Prostate gland (tissue), 2 donors: ENCODE measurements at regions not wholly inside any gene's neighbourhood (a gene's known extent, or its start where the extent isn't known, plus 50 kb on each side); places are given as distances from the start of the nearest gene placed in this dataset.

Experiments
- DNase-seq: peaks from one replicate; pipeline ENCODE4 v3.0.0-alpha.2; 2019; ENCODE audit warnings: low spot score
- H3K27ac ChIP-seq, 2 donors: fragments of 200-600 bp; sonication (generic); 2 replicates each; pipeline ENCODE4 v1.5.1; 2017 to 2019
- H3K27me3 ChIP-seq: fragments of 200-600 bp; sonication (generic); replicated peaks from 2 replicates; pipeline ENCODE4 v1.5.1; 2019; ENCODE audit not compliant: insufficient read depth
- H3K36me3 ChIP-seq, 2 donors: fragments of 200-600 bp; sonication (generic); 1 replicate in 1 of 2; 2 replicates in 1 of 2; pipeline versions ENCODE4 v1.5.1 to v1.8.1; 2017 to 2019
- H3K4me1 ChIP-seq: fragments of 200-600 bp; sonication (generic); replicated peaks from 2 replicates; pipeline ENCODE4 v1.5.1; 2019
- H3K4me3 ChIP-seq, 2 donors: fragments of 200-600 bp; sonication (generic); 2 replicates each; pipeline ENCODE4 v1.5.1; 2017 to 2019
- H3K9me3 ChIP-seq: fragments of 200-600 bp; sonication (generic); 2 replicates; pipeline ENCODE4 v1.5.1; 2017
- CTCF ChIP-seq, 4 experiments: fragments of 200-600 bp in 2 of 4; fragments of 450-650 bp in 2 of 4; sonication (generic) in 2 of 4; IDR thresholded peaks; 1 replicate in 3 of 4; 2 replicates in 1 of 4; pipeline ENCODE4 v1.5.1; 2016 to 2019; ENCODE audit warnings: antibody characterized with exemption in 4 of 4, mild to moderate bottlenecking in 2 of 4, moderate library complexity in 2 of 4
- POLR2A ChIP-seq: fragments of 450-650 bp; IDR thresholded peaks from one replicate; pipeline ENCODE4 v1.6.1; 2016; ENCODE audit warnings: antibody characterized with exemption, mild to moderate bottlenecking
- POLR2AphosphoS5 ChIP-seq: sonication (generic); formaldehyde crosslinking; IDR thresholded peaks from one replicate; pipeline ENCODE4 v1.6.1; 2017; ENCODE audit warnings: antibody characterized with exemption
- WGBS: methylation state at CpG from one replicate; pipeline ENCODE4 v1.1.5; 2018; 5-methylcytosine and 5-hydroxymethylcytosine counted together
- intact Hi-C: fragments of 100-400 bp; cut with DNase I; formaldehyde crosslinking; loops from one replicate; pipeline ENCODE4 v1.14.2; 2022

- H3K4me1 ChIP-seq: peaks cover 20% of the 10 kb centered on the region
- TF ChIP-seq POLR2AphosphoS5: no peak
- no peak for TF ChIP-seq POLR2A
- TF ChIP-seq CTCF (IDR thresholded peaks at IDR 0.05): no peak
- no peak for DNase-seq
- H3K4me3 ChIP-seq: no peak overlapping the region
- no peaks in the 10 kb centered on the region for H3K36me3 ChIP-seq
- H3K27ac ChIP-seq: no peak overlapping the region
- intact Hi-C loops: no loop called here
- no peaks in the 10 kb centered on the region for H3K9me3 ChIP-seq
- WGBS: 88% methylated on average over 1 of the region's 1 CpG
- no peaks in the 10 kb centered on the region for H3K27me3 ChIP-seq
These were observed 120.4 kb upstream of the IRF2BP2 start for GRCh38 chr1:234730475-234730769.

GRCh38 chr1:234729561-234730474, 119.8 kb upstream of the IRF2BP2 start:
- H3K4me1 ChIP-seq: peaks cover 26% of the 10 kb centered on the region
- H3K27me3 ChIP-seq: no peaks in the 10 kb centered on the region
- WGBS: 91% methylated on average over 18 of the region's 18 CpGs
- TF ChIP-seq POLR2AphosphoS5 (no peak), POLR2A (no peak), CTCF (IDR thresholded peaks at IDR 0.05) (no peak)
- DNase-seq: no peak
- no peak overlapping the region for H3K4me3 ChIP-seq
- H3K36me3 ChIP-seq: no peaks in the 10 kb centered on the region
- H3K9me3 ChIP-seq: no peaks in the 10 kb centered on the region
- no peak overlapping the region for H3K27ac ChIP-seq
- intact Hi-C loops: no loop called here

- Histone ChIP-seq H3K27me3 (no peaks in the 10 kb centered on the region), H3K9me3 (no peaks in the 10 kb centered on the region), H3K36me3 (no peaks in the 10 kb centered on the region), H3K4me3 (no peak overlapping the region), H3K27ac (no peak overlapping the region), H3K4me1 (peaks cover 28% of the 10 kb centered on the region)
- TF ChIP-seq CTCF (IDR thresholded peaks at IDR 0.05): no peak
- no peak for TF ChIP-seq POLR2A
- no peak for TF ChIP-seq POLR2AphosphoS5
- no peak for DNase-seq
- intact Hi-C loops: no loop called here
- WGBS: 93% methylated on average over 12 of the region's 12 CpGs
These were observed 118.8 kb upstream of the IRF2BP2 start for GRCh38 chr1:234728740-234729139.

- no peaks in the 10 kb centered on the region for H3K9me3 ChIP-seq
- 61% methylated on average over 8 of the region's 8 CpGs for WGBS
- no peak overlapping the region for H3K4me3 ChIP-seq
- H3K4me1 ChIP-seq: peaks cover 40% of the 10 kb centered on the region
- H3K27ac ChIP-seq: peak overlapping the region; percentile 95 to 97
- no peaks in the 10 kb centered on the region for H3K36me3 ChIP-seq
- H3K27me3 ChIP-seq: no peaks in the 10 kb centered on the region
- TF ChIP-seq CTCF (IDR thresholded peaks at IDR 0.05): no peak
- no peak for TF ChIP-seq POLR2A
- no peak for TF ChIP-seq POLR2AphosphoS5
- intact Hi-C loops: no loop called here
- DNase-seq: no peak
These were observed 117.3 kb upstream of the IRF2BP2 start for GRCh38 chr1:234727018-234727940.
